ENCODE measurements at regions not wholly inside any gene's neighbourhood (a gene's known extent, or its start where the extent isn't known, plus 50 kb on each side); places are given as distances from the start of the nearest gene placed in this dataset.

GRCh38 chr4:41838590-41838989 is 90.1 kb upstream of the PHOX2B start:
- Mint-ChIP-seq H3K9me3 (no peaks in the 10 kb centered on the region), H3K4me1 (no peaks in the 10 kb centered on the region), H3K27ac (no peak overlapping the region), H3K4me3 (no peak overlapping the region), H3K36me3 (no peaks in the 10 kb centered on the region), H3K27me3 (peaks cover 4% of the 10 kb centered on the region)
- no peak for DNase-seq
- CTCF ChIA-PET = no interaction called here

DNA sequence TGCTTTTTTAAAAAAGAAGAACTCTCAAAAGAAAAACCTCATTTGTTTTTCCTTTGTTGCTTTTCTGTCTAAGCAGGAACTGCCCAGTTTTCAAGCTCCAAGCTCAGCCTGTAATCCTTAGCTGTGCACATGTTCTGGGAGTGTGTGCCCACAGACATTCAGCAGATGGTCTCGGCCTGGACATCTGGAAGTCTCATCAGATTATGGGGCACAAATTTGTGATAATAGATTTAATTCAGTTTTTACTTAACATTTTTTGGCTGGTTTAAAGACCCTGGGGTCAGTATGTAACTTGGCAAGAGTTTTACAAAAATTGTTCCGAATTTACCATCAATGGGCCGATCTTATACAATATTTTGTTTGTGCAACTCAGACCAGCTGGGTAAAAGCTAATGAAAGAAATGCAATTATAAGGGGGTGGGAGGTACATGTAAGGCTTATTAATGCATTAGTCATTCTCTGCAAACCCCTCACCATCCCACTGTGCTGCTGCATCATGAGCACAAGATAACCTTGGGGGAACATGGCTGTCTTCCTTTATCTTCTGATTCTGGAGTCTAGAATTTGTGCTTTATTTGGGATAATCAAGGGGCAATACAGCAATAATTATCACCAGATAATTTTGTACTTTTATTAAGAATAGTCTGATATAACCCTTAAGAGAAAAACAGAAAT is 86.9 kb upstream of the PHOX2B start:
- DNase-seq = no peak
- CTCF ChIA-PET = interaction anchor here (0.5 kb wide), 1 partner anchor 167 kb away, joined by 3 read pairs; no protein-coding TSS in a partner anchor
- no peaks in the 10 kb centered on the region for H3K36me3 Mint-ChIP-seq
- no peaks in the 10 kb centered on the region for H3K27me3 Mint-ChIP-seq
- H3K4me1 Mint-ChIP-seq = no peaks in the 10 kb centered on the region
- H3K27ac Mint-ChIP-seq = no peak overlapping the region
- H3K9me3 Mint-ChIP-seq = no peaks in the 10 kb centered on the region
- no peak overlapping the region for H3K4me3 Mint-ChIP-seq

DNA sequence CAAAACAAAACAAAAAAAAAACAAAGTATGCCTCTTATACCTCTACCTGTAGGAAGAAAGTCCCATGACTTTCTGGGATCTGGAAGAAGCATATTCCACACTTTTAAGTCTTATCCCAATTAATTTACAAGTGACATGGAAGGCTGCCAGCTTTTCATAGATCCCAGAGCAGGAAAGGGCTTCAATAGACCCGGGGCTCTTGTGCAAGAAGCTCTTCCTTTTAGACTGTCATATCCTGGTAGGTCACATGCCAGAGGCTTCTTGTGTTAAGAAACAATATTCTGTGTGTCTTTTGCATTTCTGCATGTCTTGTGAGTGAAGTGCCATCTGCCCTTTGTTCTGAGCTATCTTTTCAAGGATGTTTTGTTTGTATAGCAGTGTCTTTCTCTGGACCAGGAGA is 84.4 kb upstream of the PHOX2B start:
- H3K9me3 Mint-ChIP-seq = no peaks in the 10 kb centered on the region
- H3K27ac Mint-ChIP-seq = no peak overlapping the region
- DNase-seq = no peak
- H3K36me3 Mint-ChIP-seq = no peaks in the 10 kb centered on the region
- no peaks in the 10 kb centered on the region for H3K27me3 Mint-ChIP-seq
- no peaks in the 10 kb centered on the region for H3K4me1 Mint-ChIP-seq
- CTCF ChIA-PET = no interaction called here
- no peak overlapping the region for H3K4me3 Mint-ChIP-seq

- no peak overlapping the region for H3K4me3 Mint-ChIP-seq
- H3K9me3 Mint-ChIP-seq = no peaks in the 10 kb centered on the region
- H3K27me3 Mint-ChIP-seq = peaks cover 4% of the 10 kb centered on the region
- no peak for DNase-seq
- H3K27ac Mint-ChIP-seq = no peak overlapping the region
- H3K36me3 Mint-ChIP-seq = no peaks in the 10 kb centered on the region
- CTCF ChIA-PET = no interaction called here
- H3K4me1 Mint-ChIP-seq = no peaks in the 10 kb centered on the region
These were observed 73.8 kb upstream of the PHOX2B start for GRCh38 chr4:41822325-41822724.

- Mint-ChIP-seq H3K4me1 (no peaks in the 10 kb centered on the region), H3K9me3 (no peaks in the 10 kb centered on the region), H3K36me3 (no peaks in the 10 kb centered on the region), H3K4me3 (no peak overlapping the region), H3K27me3 (peaks cover 4% of the 10 kb centered on the region), H3K27ac (no peak overlapping the region)
- CTCF ChIA-PET = no interaction called here
- no peak for DNase-seq
These were observed 71.9 kb upstream of the PHOX2B start for GRCh38 chr4:41820473-41820872.

- H3K27me3 Mint-ChIP-seq = peaks cover 4% of the 10 kb centered on the region
- no peaks in the 10 kb centered on the region for H3K4me1 Mint-ChIP-seq
- no peak overlapping the region for H3K4me3 Mint-ChIP-seq
- H3K9me3 Mint-ChIP-seq = no peaks in the 10 kb centered on the region
- H3K27ac Mint-ChIP-seq = no peak overlapping the region
- no peaks in the 10 kb centered on the region for H3K36me3 Mint-ChIP-seq
- no peak for DNase-seq
- CTCF ChIA-PET = no interaction called here
These were observed 71.1 kb upstream of the PHOX2B start for GRCh38 chr4:41819621-41820020.

DNA sequence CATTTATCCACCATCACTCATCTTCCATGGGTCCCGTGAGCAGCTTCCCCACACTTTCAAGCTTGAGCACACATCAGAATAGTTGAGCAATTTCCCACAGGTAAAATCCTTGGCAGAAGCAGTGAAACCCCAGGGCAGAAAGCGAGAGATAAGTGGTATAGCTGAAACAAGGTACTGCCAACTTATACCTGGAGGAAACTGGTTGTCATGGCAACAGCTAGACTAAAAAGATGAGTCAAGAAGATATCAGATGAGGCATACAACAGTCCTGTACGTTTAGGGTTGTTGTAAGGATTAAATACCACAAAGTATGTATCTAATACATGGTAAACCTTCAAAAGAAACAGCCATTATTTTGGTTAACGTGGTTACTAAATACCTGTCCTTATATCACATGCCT is 66.9 kb upstream of the PHOX2B start:
- no peak for DNase-seq
- H3K27me3 Mint-ChIP-seq = peaks cover 4% of the 10 kb centered on the region
- no peaks in the 10 kb centered on the region for H3K4me1 Mint-ChIP-seq
- CTCF ChIA-PET = no interaction called here
- H3K27ac Mint-ChIP-seq = no peak overlapping the region
- H3K4me3 Mint-ChIP-seq = no peak overlapping the region
- H3K36me3 Mint-ChIP-seq = no peaks in the 10 kb centered on the region
- H3K9me3 Mint-ChIP-seq = no peaks in the 10 kb centered on the region

DNA sequence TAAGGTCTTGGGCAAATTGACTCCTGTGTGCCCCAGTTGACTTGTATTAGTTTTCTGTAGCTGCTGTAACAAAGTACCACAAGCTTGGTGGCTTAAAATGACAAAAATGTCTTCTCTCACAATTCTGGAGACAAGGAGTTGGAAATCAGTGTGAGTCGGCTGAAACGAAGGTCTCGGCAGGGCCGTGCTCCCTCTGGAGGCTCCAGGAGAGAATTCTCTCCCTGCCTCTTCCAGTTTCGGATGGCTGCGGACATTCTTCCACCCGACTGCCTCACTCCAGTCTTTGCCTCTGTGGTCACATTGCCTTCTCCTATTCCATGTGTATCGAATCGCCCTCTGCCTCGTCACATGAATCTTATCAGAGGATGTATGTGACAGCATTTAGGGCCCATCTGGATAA is 66.0 kb upstream of the PHOX2B start:
- Mint-ChIP-seq H3K27me3 (peaks cover 4% of the 10 kb centered on the region), H3K36me3 (no peaks in the 10 kb centered on the region), H3K27ac (no peak overlapping the region), H3K4me1 (no peaks in the 10 kb centered on the region), H3K9me3 (no peaks in the 10 kb centered on the region), H3K4me3 (no peak overlapping the region)
- CTCF ChIA-PET = no interaction called here
- no peak for DNase-seq

DNA sequence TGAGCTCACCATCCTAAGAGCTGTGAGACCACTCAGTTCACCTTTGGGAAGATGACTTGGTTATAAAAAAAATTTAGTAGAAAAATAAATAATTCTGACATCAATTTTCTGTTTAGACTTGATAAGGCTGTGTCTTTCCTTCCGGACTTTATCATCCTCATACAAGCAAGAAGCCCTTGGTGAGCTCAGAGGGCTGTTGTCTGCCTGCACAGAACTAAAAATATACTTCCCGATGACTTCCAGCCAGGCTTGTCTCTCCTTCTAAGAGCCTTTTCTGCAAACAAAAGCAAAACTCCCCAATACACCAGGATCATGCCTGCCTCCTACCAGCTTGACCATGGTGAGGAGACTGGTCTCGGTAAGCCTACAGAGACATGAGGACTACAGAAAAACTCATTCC is 58.3 kb upstream of the PHOX2B start:
- CTCF ChIA-PET = no interaction called here
- H3K4me1 Mint-ChIP-seq = no peaks in the 10 kb centered on the region

GRCh38 chr4:41802590-41802989 is 54.1 kb upstream of the PHOX2B start:
- H3K9me3 Mint-ChIP-seq = no peaks in the 10 kb centered on the region
- no peaks in the 10 kb centered on the region for H3K4me1 Mint-ChIP-seq
- no peak overlapping the region for H3K4me3 Mint-ChIP-seq
- H3K36me3 Mint-ChIP-seq = no peaks in the 10 kb centered on the region
- DNase-seq = no peak
- CTCF ChIA-PET = no interaction called here
- no peak overlapping the region for H3K27ac Mint-ChIP-seq
- H3K27me3 Mint-ChIP-seq = no peaks in the 10 kb centered on the region

More for the DNA sequence above, 58.3 kb upstream of the PHOX2B start:
- no peak for DNase-seq
- Mint-ChIP-seq H3K36me3 (no peaks in the 10 kb centered on the region), H3K27me3 (no peaks in the 10 kb centered on the region), H3K9me3 (no peaks in the 10 kb centered on the region), H3K27ac (no peak overlapping the region), H3K4me3 (no peak overlapping the region)

GRCh38 chr4:41799126-41799525 is 50.6 kb upstream of the PHOX2B start:
- H3K4me3 Mint-ChIP-seq = no peak overlapping the region
- no peaks in the 10 kb centered on the region for H3K36me3 Mint-ChIP-seq
- H3K9me3 Mint-ChIP-seq = no peaks in the 10 kb centered on the region
- H3K27me3 Mint-ChIP-seq = no peaks in the 10 kb centered on the region
- CTCF ChIA-PET = no interaction called here
- no peak for DNase-seq
- no peaks in the 10 kb centered on the region for H3K4me1 Mint-ChIP-seq
- H3K27ac Mint-ChIP-seq = no peak overlapping the region
